H1 (cell line): ENCODE measurements at regions not wholly inside any gene's neighbourhood (a gene's known extent, or its start where the extent isn't known, plus 50 kb on each side); places are given as distances from the start of the nearest gene placed in this dataset.

Source experiments
- CTCF ChIA-PET: fragments of 300-600 bp; sonication (Branson Sonifier 250); formaldehyde crosslinking; loops from one replicate; lab custom pipeline; 2021; ENCODE audit not compliant: partially characterized antibody; lab: Charles Lee
- POLR2A ChIA-PET: fragments of 300-600 bp; sonication (Branson Sonifier 250); formaldehyde crosslinking; loops from one replicate; lab custom pipeline; 2021; ENCODE audit warnings: inconsistent platforms; ENCODE audit not compliant: partially characterized antibody; lab: Charles Lee
- DNase-seq, 2 experiments: peaks; one replicate each; pipeline versions ENCODE4 v3.0.0 to v3.0.0-alpha.2; 2010 to 2022; ENCODE audit warnings: low spot score in 2 of 2, low read depth in 1 of 2, mixed read lengths in 1 of 2
- FAIRE-seq: peaks from 2 replicates; lab custom pipeline; 2011; peaks lifted over from hg19 to GRCh38; lab: Jason Lieb, UNC
- H2AFZ ChIP-seq: 2 replicates; pipeline ENCODE4 v1.8.1; 2012; ENCODE audit warnings: low read length, inconsistent platforms
- H2AK5ac ChIP-seq: 2 replicates; pipeline ENCODE4 v1.6.1; 2013; ENCODE audit warnings: low read depth, low read length
- H2BK120ac ChIP-seq: replicated peaks from 2 replicates; pipeline ENCODE3; 2013; ENCODE audit warnings: low read depth, low read length, inconsistent platforms
- H2BK12ac ChIP-seq: 2 replicates; pipeline ENCODE4 v1.6.1; 2013; ENCODE audit warnings: low read depth, low read length
- H2BK15ac ChIP-seq: 2 replicates; pipeline ENCODE4 v1.6.1; 2013; ENCODE audit warnings: low read length
- H2BK20ac ChIP-seq: 2 replicates; pipeline ENCODE4 v1.6.1; 2013; ENCODE audit warnings: low read length
- H2BK5ac ChIP-seq: 2 replicates; pipeline ENCODE4 v1.6.1; 2013; ENCODE audit warnings: low read depth, low read length
- H3K14ac ChIP-seq: 2 replicates; pipeline ENCODE4 v1.6.1; 2013; ENCODE audit warnings: inconsistent platforms; ENCODE audit not compliant: insufficient read length
- H3K18ac ChIP-seq: 2 replicates; pipeline ENCODE4 v1.6.1; 2013; ENCODE audit warnings: low read length; ENCODE audit errors: extremely low read depth
- H3K23ac ChIP-seq: 2 replicates; pipeline ENCODE4 v1.6.1; 2013; ENCODE audit warnings: inconsistent platforms; ENCODE audit not compliant: insufficient read length
- H3K23me2 ChIP-seq: 2 replicates; pipeline ENCODE4 v1.6.1; 2013; ENCODE audit warnings: low read depth, low read length
- H3K27ac ChIP-seq: 2 replicates; pipeline ENCODE4 v1.6.1; 2011; ENCODE audit warnings: low read depth, low read length, inconsistent platforms
- H3K27me3 ChIP-seq, 4 experiments: replicated peaks in 1 of 4; 1 replicate in 1 of 4; 2 replicates in 3 of 4; pipeline versions ENCODE4 v1.6.1 to v1.8.1; 2011 to 2013; ENCODE audit warnings: low read length in 3 of 4, mild to moderate bottlenecking in 3 of 4, inconsistent platforms in 2 of 4, mixed read lengths in 2 of 4, moderate library complexity in 1 of 4; ENCODE audit not compliant: control insufficient read depth in 3 of 4, insufficient read depth in 3 of 4; ENCODE audit errors: extremely low read depth in 1 of 4
- H3K36me3 ChIP-seq, 4 experiments: 2 replicates each; pipeline versions ENCODE4 v1.6.1 to v1.8.1; 2011 to 2013; ENCODE audit warnings: mild to moderate bottlenecking in 4 of 4, low read length in 3 of 4, moderate library complexity in 2 of 4, control low read depth in 1 of 4, inconsistent platforms in 1 of 4; ENCODE audit not compliant: insufficient read depth in 4 of 4, control insufficient read depth in 2 of 4
- H3K4ac ChIP-seq: replicated peaks from 2 replicates; pipeline ENCODE3; 2013; ENCODE audit warnings: low read length, low read depth, mixed read lengths, inconsistent platforms; ENCODE audit not compliant: insufficient read length
- H3K4me1 ChIP-seq, 4 experiments: replicated peaks in 1 of 4; 1 replicate in 1 of 4; 2 replicates in 3 of 4; pipeline versions ENCODE4 v1.6.1 to v1.8.1; 2011 to 2013; ENCODE audit warnings: low read length in 3 of 4, inconsistent platforms in 2 of 4, mixed read lengths in 1 of 4; ENCODE audit not compliant: insufficient read depth in 4 of 4, control insufficient read depth in 3 of 4
- H3K4me2 ChIP-seq, 2 experiments: 2 replicates each; pipeline versions ENCODE4 v1.6.1 to v1.8.1; 2011 to 2013; ENCODE audit warnings: low read depth in 2 of 2, low read length in 2 of 2, control low read depth in 1 of 2, inconsistent platforms in 1 of 2, mild to moderate bottlenecking in 1 of 2; ENCODE audit not compliant: insufficient read depth in 1 of 2
- H3K4me3 ChIP-seq, 4 experiments: fragments of 200-600, 300-600 bp in 1 of 4; sonication (generic), shearing (Covaris generic), sonication (Bioruptor Twin) in 1 of 4; 2 replicates each; pipeline versions ENCODE4 v1.5.1 to v1.8.1; 2011 to 2016; ENCODE audit warnings: low read length in 4 of 4, low read depth in 3 of 4, control low read depth in 2 of 4, inconsistent platforms in 2 of 4, mild to moderate bottlenecking in 2 of 4, mixed read lengths in 1 of 4, moderate library complexity in 1 of 4; ENCODE audit not compliant: insufficient read depth in 2 of 4; ENCODE audit errors: extremely low read depth in 1 of 4
- H3K56ac ChIP-seq: replicated peaks from 2 replicates; pipeline ENCODE3; 2013; ENCODE audit warnings: low read depth, mild to moderate bottlenecking, mixed read lengths, low read length, inconsistent platforms; ENCODE audit not compliant: insufficient read length
- H3K79me1 ChIP-seq: 2 replicates; pipeline ENCODE4 v1.6.1; 2013; ENCODE audit warnings: low read depth, low read length, control low read depth
- H3K79me2 ChIP-seq, 2 experiments: 2 replicates each; pipeline versions ENCODE4 v1.6.1 to v1.8.1; 2012 to 2013; ENCODE audit warnings: low read length in 2 of 2, mild to moderate bottlenecking in 2 of 2, inconsistent platforms in 1 of 2; ENCODE audit not compliant: insufficient read depth in 2 of 2, control insufficient read depth in 1 of 2
- H3K9ac ChIP-seq, 4 experiments: replicated peaks in 1 of 4; 1 replicate in 1 of 4; 2 replicates in 3 of 4; pipeline versions ENCODE4 v1.6.1 to v1.8.1; 2011 to 2013; ENCODE audit warnings: low read depth in 3 of 4, low read length in 3 of 4, control low read depth in 2 of 4, mild to moderate bottlenecking in 2 of 4, moderate library complexity in 2 of 4, inconsistent platforms in 1 of 4; ENCODE audit errors: extremely low read depth in 1 of 4
- H3K9me3 ChIP-seq, 2 experiments: 2 replicates each; pipeline versions ENCODE4 v1.6.1 to v1.8.1; 2012 to 2013; ENCODE audit warnings: mild to moderate bottlenecking in 2 of 2, moderate library complexity in 2 of 2, control low read depth in 1 of 2, inconsistent platforms in 1 of 2, low read depth in 1 of 2, low read length in 1 of 2, mixed read lengths in 1 of 2; ENCODE audit not compliant: insufficient read depth in 2 of 2
- H4K20me1 ChIP-seq, 2 experiments: replicated peaks in 1 of 2; 2 replicates each; pipeline versions ENCODE3 to v1.8.1; 2011 to 2013; ENCODE audit warnings: inconsistent platforms in 2 of 2, low read length in 2 of 2, mild to moderate bottlenecking in 1 of 2; ENCODE audit not compliant: insufficient read depth in 2 of 2, control insufficient read depth in 1 of 2
- H4K5ac ChIP-seq: 2 replicates; pipeline ENCODE4 v1.6.1; 2013; ENCODE audit warnings: low read length, low read depth, mixed read lengths, inconsistent platforms; ENCODE audit not compliant: insufficient read length
- H4K8ac ChIP-seq: 2 replicates; pipeline ENCODE4 v1.8.0; 2013; ENCODE audit warnings: mild to moderate bottlenecking, moderate library complexity, low read length, inconsistent platforms; ENCODE audit not compliant: insufficient read depth; ENCODE audit errors: extremely low read depth
- H4K91ac ChIP-seq: replicated peaks from 2 replicates; pipeline ENCODE3; 2013; ENCODE audit warnings: low read length, mixed read lengths, inconsistent platforms; ENCODE audit not compliant: insufficient read length
- FOSL1 ChIP-seq: IDR thresholded peaks from 2 replicates; pipeline ENCODE4 v1.6.1; 2011; ENCODE audit warnings: mild to moderate bottlenecking, low read depth, low read length, moderate library complexity; ENCODE audit not compliant: insufficient read depth
- JUND ChIP-seq: IDR thresholded peaks from 2 replicates; pipeline ENCODE4 v1.6.1; 2011; ENCODE audit warnings: mild to moderate bottlenecking, improper control_type of control experiment, low read length
- NANOG ChIP-seq: IDR thresholded peaks from 2 replicates; pipeline ENCODE4 v1.6.1; 2011; ENCODE audit warnings: low read length, low read depth, mild to moderate bottlenecking, inconsistent platforms; ENCODE audit not compliant: insufficient read depth, poor library complexity, severe bottlenecking
- TAF7 ChIP-seq: optimal IDR thresholded peaks from 2 replicates; pipeline ENCODE3; 2011; ENCODE audit warnings: low read depth, mild to moderate bottlenecking, inconsistent platforms, low read length, moderate library complexity, borderline replicate concordance
- TBP ChIP-seq: IDR thresholded peaks from 2 replicates; pipeline ENCODE4 v1.6.1; 2011; ENCODE audit warnings: low read depth, low read length, improper control_type of control experiment
- WGBS, 2 experiments: shearing (Covaris generic) in 1 of 2; methylation state at CpG; one replicate each; pipeline versions ENCODE4 v1.1.6 to v1.1.7; 2013 to 2015; ENCODE audit warnings: low lambda C conversion rate in 2 of 2, mixed read lengths in 2 of 2, inconsistent platforms in 1 of 2, low coverage in 1 of 2, missing lambda C conversion rate in 1 of 2; ENCODE audit not compliant: insufficient replicate concordance in 2 of 2, insufficient coverage in 1 of 2, insufficient read length in 1 of 2; ENCODE audit errors: extremely low coverage in 1 of 2, missing lambda C conversion rate in 1 of 2; 5-methylcytosine and 5-hydroxymethylcytosine counted together

- CTCF ChIA-PET, result interaction anchor here (0.7 to 1.2 kb wide), 2 partner anchors 9 to 105 kb away, joined by 3 read pairs; no protein-coding TSS in a partner anchor
- Histone ChIP-seq H2BK20ac (no peak overlapping the region), H2BK12ac (no peak overlapping the region), H3K4me2 (no peak overlapping the region), H3K27me3 (peaks cover 0 to 2% (median 0%) of the 10 kb centered on the region in 4 experiments; a peak in 3 of 7 replicates), H3K36me3 (no peaks in the 10 kb centered on the region), H2AFZ (no peak overlapping the region), H3K79me2 (no peaks in the 10 kb centered on the region), H3K56ac (no peak overlapping the region), H3K14ac (no peak overlapping the region), H3K4ac (no peak overlapping the region), H3K9me3 (no peaks in the 10 kb centered on the region), H3K79me1 (no peaks in the 10 kb centered on the region), H3K27ac (no peak overlapping the region), H3K18ac (no peak overlapping the region), H3K9ac (no peak overlapping the region), H3K4me3 (no peak overlapping the region), H3K23ac (no peak overlapping the region), H2AK5ac (no peak overlapping the region), H4K5ac (no peak overlapping the region), H2BK120ac (no peak overlapping the region), H3K23me2 (no peaks in the 10 kb centered on the region), H2BK5ac (no peak overlapping the region), H4K20me1 (no peaks in the 10 kb centered on the region), H4K8ac (no peak overlapping the region), H2BK15ac (no peak overlapping the region), H4K91ac (no peak overlapping the region), H3K4me1 (peaks cover 0 to 4% (median under 1%) of the 10 kb centered on the region in 4 experiments; a peak in 4 of 7 replicates)
- no peak for FAIRE-seq
- POLR2A ChIA-PET, result no interaction called here
- no peak for DNase-seq
- TF ChIP-seq TAF7 (no peak), JUND (no peak), TBP (no peak), FOSL1 (no peak), NANOG (no peak)
- 90% methylated on average over 5 of the region's 5 CpGs; no CpG with 5 or more reads in 1 of the 2 experiments for WGBS, 2 experiments
Measured at GRCh38 chr18:26662996-26663395, 114.6 kb upstream of the KCTD1 start.
